ENCODE measurements at regions not wholly inside any gene's neighbourhood (a gene's known extent, or its start where the extent isn't known, plus 50 kb on each side); places are given as distances from the start of the nearest gene placed in this dataset.
"Not testable (repeated sequence)": the region's sequence is repeated elsewhere in the genome, so short reads cannot be mapped to it uniquely, and the experiment has no call there.

- no peaks in the 10 kb centered on the region for H4K20me1 ChIP-seq (ENCODE audit: insufficient read depth, low read length)
- peaks cover 2% of the 10 kb centered on the region for H3K9me3 ChIP-seq (ENCODE audit: low read depth, low read length)
- TF ChIP-seq, protein P1, sequence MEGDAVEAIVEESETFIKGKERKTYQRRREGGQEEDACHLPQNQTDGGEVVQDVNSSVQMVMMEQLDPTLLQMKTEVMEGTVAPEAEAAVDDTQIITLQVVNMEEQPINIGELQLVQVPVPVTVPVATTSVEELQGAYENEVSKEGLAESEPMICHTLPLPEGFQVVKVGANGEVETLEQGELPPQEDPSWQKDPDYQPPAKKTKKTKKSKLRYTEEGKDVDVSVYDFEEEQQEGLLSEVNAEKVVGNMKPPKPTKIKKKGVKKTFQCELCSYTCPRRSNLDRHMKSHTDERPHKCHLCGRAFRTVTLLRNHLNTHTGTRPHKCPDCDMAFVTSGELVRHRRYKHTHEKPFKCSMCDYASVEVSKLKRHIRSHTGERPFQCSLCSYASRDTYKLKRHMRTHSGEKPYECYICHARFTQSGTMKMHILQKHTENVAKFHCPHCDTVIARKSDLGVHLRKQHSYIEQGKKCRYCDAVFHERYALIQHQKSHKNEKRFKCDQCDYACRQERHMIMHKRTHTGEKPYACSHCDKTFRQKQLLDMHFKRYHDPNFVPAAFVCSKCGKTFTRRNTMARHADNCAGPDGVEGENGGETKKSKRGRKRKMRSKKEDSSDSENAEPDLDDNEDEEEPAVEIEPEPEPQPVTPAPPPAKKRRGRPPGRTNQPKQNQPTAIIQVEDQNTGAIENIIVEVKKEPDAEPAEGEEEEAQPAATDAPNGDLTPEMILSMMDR (IDR thresholded peaks at IDR 0.05; ENCODE audit: extremely low read depth, low read depth, low read length): no peak
- no peaks in the 10 kb centered on the region for H3K36me3 ChIP-seq (ENCODE audit: insufficient read depth, low read length)
- no peaks in the 10 kb centered on the region for H3K4me1 ChIP-seq (ENCODE audit: insufficient read depth, low read length)
- H3K4me2 ChIP-seq (ENCODE audit: insufficient read depth, low read length): no peak overlapping the region
- H3K27me3 ChIP-seq (ENCODE audit: insufficient read depth, low read length): no peaks in the 10 kb centered on the region
- H3K27ac ChIP-seq (ENCODE audit: low read depth, low read length): no peak overlapping the region
- no peak for DNase-seq (ENCODE audit: insufficient read length, low spot score, missing footprints)
- no peak overlapping the region for H2AFZ ChIP-seq (ENCODE audit: low read length)
- no peaks in the 10 kb centered on the region for H3K79me2 ChIP-seq (ENCODE audit: insufficient read depth, low read length)
- H3K4me3 ChIP-seq (ENCODE audit: insufficient read depth, low read length): no peak overlapping the region
These were observed 756.4 kb downstream of the EPHA4 start for GRCh38 chr2:220815698-220816097.

- Histone ChIP-seq H3K4me1 (ENCODE audit: insufficient read depth, low read length) (no peaks in the 10 kb centered on the region), H3K4me3 (ENCODE audit: insufficient read depth, low read length) (no peak overlapping the region), H3K4me2 (ENCODE audit: insufficient read depth, low read length) (no peak overlapping the region), H4K20me1 (ENCODE audit: insufficient read depth, low read length) (no peaks in the 10 kb centered on the region), H3K79me2 (ENCODE audit: insufficient read depth, low read length) (no peaks in the 10 kb centered on the region), H3K9me3 (ENCODE audit: low read depth, low read length) (peaks cover 2% of the 10 kb centered on the region), H3K27me3 (ENCODE audit: insufficient read depth, low read length) (no peaks in the 10 kb centered on the region), H3K27ac (ENCODE audit: low read depth, low read length) (no peak overlapping the region), H2AFZ (ENCODE audit: low read length) (no peak overlapping the region), H3K36me3 (ENCODE audit: insufficient read depth, low read length) (no peaks in the 10 kb centered on the region)
- TF ChIP-seq, protein P1 (IDR thresholded peaks at IDR 0.05; ENCODE audit: extremely low read depth, low read depth, low read length): no peak
- DNase-seq (ENCODE audit: insufficient read length, low spot score, missing footprints): no peak
These were observed 750.4 kb downstream of the EPHA4 start for GRCh38 chr2:220821683-220822082.

DNA sequence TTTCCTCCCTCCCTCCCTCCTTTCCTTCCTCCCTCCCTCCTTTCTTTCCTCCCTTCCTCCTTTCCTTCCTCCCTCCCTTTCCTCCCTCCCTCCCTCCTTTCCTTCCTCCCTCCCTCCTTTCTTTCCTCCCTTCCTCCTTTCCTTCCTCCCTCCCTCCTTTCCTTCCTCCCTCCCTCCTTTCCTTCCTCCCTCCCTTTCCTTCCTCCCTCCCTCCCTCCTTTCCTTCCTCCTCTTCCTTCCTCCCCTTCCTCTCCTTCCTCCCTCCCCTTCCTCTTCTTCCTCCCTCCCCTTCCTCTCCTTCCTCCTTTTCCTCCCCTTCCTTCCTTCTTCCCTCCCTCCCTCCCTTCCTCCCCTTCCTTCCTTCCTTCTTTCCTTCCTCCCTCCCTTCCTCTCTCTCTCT, 748.5 kb downstream of the EPHA4 start:
- not testable (repeated sequence) for H3K79me2 ChIP-seq (ENCODE audit: insufficient read depth, low read length); H2AFZ ChIP-seq (ENCODE audit: low read length); H4K20me1 ChIP-seq (ENCODE audit: insufficient read depth, low read length); DNase-seq (ENCODE audit: insufficient read length, low spot score, missing footprints); H3K4me3 ChIP-seq (ENCODE audit: insufficient read depth, low read length); H3K9me3 ChIP-seq (ENCODE audit: low read depth, low read length); H3K27ac ChIP-seq (ENCODE audit: low read depth, low read length); H3K4me2 ChIP-seq (ENCODE audit: insufficient read depth, low read length); H3K4me1 ChIP-seq (ENCODE audit: insufficient read depth, low read length); H3K27me3 ChIP-seq (ENCODE audit: insufficient read depth, low read length); H3K36me3 ChIP-seq (ENCODE audit: insufficient read depth, low read length)

GRCh38 chr2:220833446-220833845, 738.7 kb downstream of the EPHA4 start:
- Histone ChIP-seq H3K9me3 (ENCODE audit: low read depth, low read length) (no peaks in the 10 kb centered on the region), H2AFZ (ENCODE audit: low read length) (no peak overlapping the region), H3K4me1 (ENCODE audit: insufficient read depth, low read length) (no peaks in the 10 kb centered on the region), H3K4me3 (ENCODE audit: insufficient read depth, low read length) (no peak overlapping the region), H3K27me3 (ENCODE audit: insufficient read depth, low read length) (no peaks in the 10 kb centered on the region), H3K27ac (ENCODE audit: low read depth, low read length) (no peak overlapping the region), H3K36me3 (ENCODE audit: insufficient read depth, low read length) (no peaks in the 10 kb centered on the region), H4K20me1 (ENCODE audit: insufficient read depth, low read length) (no peaks in the 10 kb centered on the region), H3K79me2 (ENCODE audit: insufficient read depth, low read length) (no peaks in the 10 kb centered on the region), H3K4me2 (ENCODE audit: insufficient read depth, low read length) (no peak overlapping the region)
- DNase-seq (ENCODE audit: insufficient read length, low spot score, missing footprints): no peak
- TF ChIP-seq, protein P1 (IDR thresholded peaks at IDR 0.05; ENCODE audit: extremely low read depth, low read depth, low read length): no peak
